H9 (cell line): ENCODE measurements at regions not wholly inside any gene's neighbourhood (a gene's known extent, or its start where the extent isn't known, plus 50 kb on each side); places are given as distances from the start of the nearest gene placed in this dataset.

Experiments
- DNase-seq: peaks from one replicate; pipeline ENCODE4 v3.0.0-alpha.2; 2017
- H2AFZ ChIP-seq: one replicate; pipeline ENCODE4 v1.6.1; 2013; ENCODE audit warnings: mild to moderate bottlenecking, low read length, control low read depth, moderate library complexity
- H2AK5ac ChIP-seq: 2 replicates; pipeline ENCODE4 v1.6.1; 2013; ENCODE audit warnings: low read length, control low read depth, mixed read lengths; ENCODE audit not compliant: insufficient read length
- H2BK120ac ChIP-seq: one replicate; pipeline ENCODE4 v1.6.1; 2013; ENCODE audit warnings: low read depth, mild to moderate bottlenecking, low read length, control low read depth, inconsistent platforms; ENCODE audit not compliant: poor library complexity, severe bottlenecking
- H2BK12ac ChIP-seq: 2 replicates; pipeline ENCODE4 v1.6.1; 2013; ENCODE audit warnings: low read length, control low read depth, mixed read lengths, low read depth; ENCODE audit not compliant: insufficient read length
- H2BK15ac ChIP-seq: 2 replicates; pipeline ENCODE4 v1.6.1; 2013; ENCODE audit warnings: low read depth, low read length, control low read depth
- H2BK20ac ChIP-seq: one replicate; pipeline ENCODE4 v1.6.1; 2013; ENCODE audit warnings: low read depth, mild to moderate bottlenecking, low read length, control low read depth, inconsistent platforms; ENCODE audit not compliant: poor library complexity, severe bottlenecking
- H2BK5ac ChIP-seq: 2 replicates; pipeline ENCODE4 v1.6.1; 2013; ENCODE audit warnings: low read length, control low read depth, mixed read lengths; ENCODE audit not compliant: insufficient read length
- H3K14ac ChIP-seq: 2 replicates; pipeline ENCODE4 v1.6.1; 2013; ENCODE audit warnings: low read length, control low read depth; ENCODE audit not compliant: insufficient read depth
- H3K18ac ChIP-seq: 2 replicates; pipeline ENCODE4 v1.6.1; 2013; ENCODE audit warnings: low read depth, mild to moderate bottlenecking, mixed read lengths, low read length, control low read depth; ENCODE audit not compliant: insufficient read length
- H3K23ac ChIP-seq: 2 replicates; pipeline ENCODE4 v1.6.1; 2013; ENCODE audit warnings: low read length, control low read depth, mixed read lengths, low read depth; ENCODE audit not compliant: insufficient read length
- H3K23me2 ChIP-seq: 2 replicates; pipeline ENCODE4 v1.6.1; 2013; ENCODE audit warnings: low read depth, mild to moderate bottlenecking, mixed read lengths, low read length, control low read depth; ENCODE audit not compliant: insufficient read length, poor library complexity, severe bottlenecking
- H3K27ac ChIP-seq: 2 replicates; pipeline ENCODE4 v1.5.1; 2013; ENCODE audit warnings: low read length, control low read depth, mixed read lengths, low read depth; ENCODE audit not compliant: insufficient read length
- H3K27me3 ChIP-seq: 2 replicates; pipeline ENCODE4 v1.6.1; 2013; ENCODE audit warnings: low read length, control low read depth, inconsistent platforms; ENCODE audit not compliant: insufficient read depth
- H3K4ac ChIP-seq: 2 replicates; pipeline ENCODE4 v1.6.1; 2013; ENCODE audit warnings: low read depth, mild to moderate bottlenecking, control low read depth, inconsistent platforms, low read length, moderate library complexity
- H3K4me1 ChIP-seq: 2 replicates; pipeline ENCODE4 v1.6.1; 2013; ENCODE audit warnings: low read length, control low read depth, inconsistent platforms; ENCODE audit not compliant: insufficient read depth
- H3K4me2 ChIP-seq: 2 replicates; pipeline ENCODE4 v1.6.1; 2013; ENCODE audit warnings: low read length, control low read depth, mixed read lengths; ENCODE audit not compliant: insufficient read length, insufficient read depth
- H3K56ac ChIP-seq: 2 replicates; pipeline ENCODE4 v1.6.1; 2013; ENCODE audit warnings: low read depth, mild to moderate bottlenecking, mixed read lengths, low read length, control low read depth; ENCODE audit not compliant: insufficient read length
- H3K79me1 ChIP-seq: 2 replicates; pipeline ENCODE4 v1.6.1; 2013; ENCODE audit warnings: low read depth, mild to moderate bottlenecking, moderate library complexity, low read length, control low read depth, inconsistent platforms; ENCODE audit not compliant: insufficient read depth, poor library complexity, severe bottlenecking
- H3K79me2 ChIP-seq: 2 replicates; pipeline ENCODE4 v1.6.1; 2013; ENCODE audit warnings: low read length, control low read depth, inconsistent platforms; ENCODE audit not compliant: insufficient read depth
- H3K9ac ChIP-seq: 2 replicates; pipeline ENCODE4 v1.6.1; 2013; ENCODE audit warnings: low read length, control low read depth, mixed read lengths; ENCODE audit not compliant: insufficient read length; ENCODE audit errors: extremely low read depth
- H3K9me3 ChIP-seq: one replicate; pipeline ENCODE4 v1.6.1; 2013; ENCODE audit warnings: low read depth, low read length, inconsistent platforms; ENCODE audit not compliant: control insufficient read depth
- H3T11ph ChIP-seq: one replicate; pipeline ENCODE4 v1.6.1; 2013; ENCODE audit warnings: mild to moderate bottlenecking, low read length, control low read depth, inconsistent platforms
- H4K20me1 ChIP-seq: one replicate; pipeline ENCODE4 v1.6.1; 2013; ENCODE audit not compliant: control insufficient read depth, insufficient read length, insufficient read depth
- H4K5ac ChIP-seq: 2 replicates; pipeline ENCODE4 v1.6.1; 2013; ENCODE audit warnings: low read depth, mild to moderate bottlenecking, mixed read lengths, low read length, control low read depth; ENCODE audit not compliant: insufficient read length
- H4K8ac ChIP-seq: replicated peaks from 2 replicates; pipeline ENCODE4 v1.6.1; 2013; ENCODE audit warnings: low read length, control low read depth, mixed read lengths, low read depth; ENCODE audit not compliant: insufficient read length
- H4K91ac ChIP-seq: 2 replicates; pipeline ENCODE4 v1.6.1; 2013; ENCODE audit warnings: low read depth, mild to moderate bottlenecking, moderate library complexity, mixed read lengths, low read length, control low read depth; ENCODE audit not compliant: insufficient read length
- H3K27ac Mint-ChIP-seq, 3 experiments: 2 replicates in 2 of 3; 3 replicates in 1 of 3; pipeline ENCODE4 v1.8.0; 2020 to 2021; ENCODE audit warnings: mixed read lengths in 3 of 3, mild to moderate bottlenecking in 1 of 3, moderate library complexity in 1 of 3
- H3K27me3 Mint-ChIP-seq: 2 replicates; pipeline ENCODE4 v1.8.0; 2021; ENCODE audit warnings: low read depth, mild to moderate bottlenecking, moderate library complexity, mixed read lengths
- H3K36me3 Mint-ChIP-seq, 3 experiments: 2 replicates in 2 of 3; 3 replicates in 1 of 3; pipeline ENCODE4 v1.8.0; 2020 to 2021; ENCODE audit warnings: low read depth in 3 of 3, mixed read lengths in 3 of 3; ENCODE audit not compliant: insufficient read depth in 1 of 3
- H3K4me1 Mint-ChIP-seq, 2 experiments: 2 replicates each; pipeline ENCODE4 v1.8.0; 2020; ENCODE audit warnings: mixed read lengths in 2 of 2
- H3K4me3 Mint-ChIP-seq, 2 experiments: 2 replicates in 1 of 2; 3 replicates in 1 of 2; pipeline ENCODE4 v1.8.0; 2020 to 2021; ENCODE audit warnings: mild to moderate bottlenecking in 2 of 2, mixed read lengths in 2 of 2, moderate library complexity in 1 of 2
- H3K9me3 Mint-ChIP-seq, 2 experiments: 2 replicates in 1 of 2; 3 replicates in 1 of 2; pipeline ENCODE4 v1.8.0; 2020; ENCODE audit warnings: mild to moderate bottlenecking in 2 of 2, mixed read lengths in 2 of 2, moderate library complexity in 1 of 2
- CTCF ChIP-seq: fragments of 200-600 bp; sonication (generic); conservative IDR thresholded peaks from 3 replicates; pipeline ENCODE4 v1.8.0; 2021; ENCODE audit warnings: antibody characterized with exemption, mild to moderate bottlenecking
- WGBS: extraction: QIAGEN DNeasy Blood & Tissue Kit; methylation state at CpG from one replicate; pipeline ENCODE4 v1.1.7; 2013; ENCODE audit warnings: missing lambda C conversion rate, low lambda C conversion rate, mixed read lengths; ENCODE audit not compliant: insufficient read length; ENCODE audit errors: extremely low coverage; 5-methylcytosine and 5-hydroxymethylcytosine counted together

GRCh38 chr19:56966225-56966696 lies 125.7 kb upstream of the PEG3 start:
- H4K20me1 ChIP-seq = no peaks in the 10 kb centered on the region
- no peak overlapping the region for H3K23ac ChIP-seq
- H3K79me2 ChIP-seq = no peaks in the 10 kb centered on the region
- Mint-ChIP-seq H3K4me1 (no peaks in the 10 kb centered on the region), H3K27ac (no peak overlapping the region), H3K9me3 (peaks cover 87 to 97% of the 10 kb centered on the region in 2 experiments), H3K4me3 (no peak overlapping the region), H3K27me3 (peaks cover 4% of the 10 kb centered on the region; the same call in 1 of the 2 replicates), H3K36me3 (peaks cover 22 to 29% (median 24%) of the 10 kb centered on the region in 3 experiments)
- H3K4me1 ChIP-seq = no peaks in the 10 kb centered on the region
- H2BK20ac ChIP-seq = no peak overlapping the region
- no CpG with 5 or more reads among the region's 17 CpGs for WGBS
- no peak overlapping the region for H2BK12ac ChIP-seq
- H2BK5ac ChIP-seq = no peak overlapping the region
- TF ChIP-seq CTCF = no peak
- no peak overlapping the region for H2AFZ ChIP-seq
- H3K9ac ChIP-seq = no peak overlapping the region
- H2AK5ac ChIP-seq = no peak overlapping the region
- H3K27me3 ChIP-seq = no peaks in the 10 kb centered on the region
- H4K8ac ChIP-seq = no peak overlapping the region
- no peak overlapping the region for H3K4me2 ChIP-seq
- no peak overlapping the region for H3K27ac ChIP-seq
- no peak overlapping the region for H3T11ph ChIP-seq
- H2BK120ac ChIP-seq = no peak overlapping the region
- no peak for DNase-seq
- no peak overlapping the region for H3K14ac ChIP-seq
- H2BK15ac ChIP-seq = no peak overlapping the region
- no peak overlapping the region for H3K56ac ChIP-seq
- no peak overlapping the region for H3K4ac ChIP-seq
- H3K18ac ChIP-seq = no peak overlapping the region
- peaks cover 84% of the 10 kb centered on the region for H3K9me3 ChIP-seq
- no peaks in the 10 kb centered on the region for H3K79me1 ChIP-seq
- no peaks in the 10 kb centered on the region for H3K23me2 ChIP-seq
- no peak overlapping the region for H4K91ac ChIP-seq
- H4K5ac ChIP-seq = no peak overlapping the region
